HCEC 1CT (cell line): ENCODE measurements at regions not wholly inside any gene's neighbourhood (a gene's known extent, or its start where the extent isn't known, plus 50 kb on each side); places are given as distances from the start of the nearest gene placed in this dataset.
"Not testable (repeated sequence)": the region's sequence is repeated elsewhere in the genome, so short reads cannot be mapped to it uniquely, and the experiment has no call there.

Experiments
- DNase-seq: peaks from one replicate; pipeline ENCODE4 v3.0.0-alpha.2; 2017

DNA sequence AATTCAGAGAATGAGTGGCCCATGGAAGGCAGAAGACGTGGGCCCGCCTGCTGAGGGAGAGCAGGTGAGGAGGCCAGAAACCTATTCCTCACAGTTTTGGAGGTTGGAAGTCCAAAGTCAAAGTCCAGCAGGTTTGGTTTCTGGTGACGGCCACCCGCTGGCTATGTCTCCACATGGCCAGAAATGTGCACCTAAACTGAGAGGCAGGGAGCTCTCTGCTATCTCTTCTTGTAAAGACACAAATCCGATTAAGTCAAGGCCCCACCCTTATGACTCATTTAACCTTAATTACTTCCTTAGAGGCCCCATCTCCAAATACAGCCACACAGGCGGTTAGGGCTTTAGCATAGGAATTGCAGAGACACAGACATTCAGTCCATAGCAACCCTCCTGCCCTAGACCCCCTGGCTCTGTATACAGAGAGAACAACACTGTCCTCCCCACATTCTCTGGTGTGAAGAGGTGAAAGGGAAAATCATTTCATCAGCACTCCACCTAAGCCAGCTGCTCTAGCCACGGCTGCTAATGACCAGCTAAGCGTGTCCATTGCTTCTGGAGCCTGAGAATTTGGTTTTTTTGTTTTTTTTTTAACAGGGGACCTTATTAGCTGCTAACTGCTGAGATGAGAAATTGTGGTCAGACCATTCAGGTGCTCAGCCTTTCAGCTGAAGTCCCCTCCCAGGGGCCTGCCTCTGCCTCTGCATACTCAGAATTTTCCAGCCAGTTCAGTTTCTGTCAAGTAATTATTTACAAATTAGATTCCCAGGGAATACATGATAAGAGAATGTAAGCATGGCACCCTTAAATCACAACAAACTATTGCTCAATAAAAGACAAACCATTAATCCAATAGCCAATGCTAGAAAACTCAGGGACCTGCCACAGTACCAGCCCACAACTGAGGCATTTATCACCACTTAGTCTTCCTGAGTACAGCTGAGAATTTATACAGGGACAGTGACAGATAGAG lies 368.7 kb upstream of the ID2 start:
- no peak for DNase-seq

DNA sequence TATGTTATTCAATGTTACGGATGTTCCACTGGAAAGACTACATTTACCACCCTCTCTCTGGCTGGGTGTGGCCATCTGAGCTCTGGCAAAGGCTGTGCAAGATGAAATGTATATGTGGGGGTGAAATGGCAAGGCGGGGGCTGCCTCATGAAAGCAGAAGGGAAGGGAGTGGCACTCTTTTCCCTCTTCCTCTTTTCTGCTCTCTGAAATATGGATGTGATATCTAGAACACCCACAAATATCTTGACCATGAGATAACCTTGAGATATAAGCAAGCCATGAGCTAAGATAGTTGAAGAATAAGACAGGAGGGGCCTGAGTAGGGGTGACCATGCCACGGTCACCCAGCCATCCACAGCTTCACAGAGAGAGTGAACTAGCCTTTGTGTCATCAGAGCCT lies 367.8 kb upstream of the ID2 start:
- no peak for DNase-seq

DNA sequence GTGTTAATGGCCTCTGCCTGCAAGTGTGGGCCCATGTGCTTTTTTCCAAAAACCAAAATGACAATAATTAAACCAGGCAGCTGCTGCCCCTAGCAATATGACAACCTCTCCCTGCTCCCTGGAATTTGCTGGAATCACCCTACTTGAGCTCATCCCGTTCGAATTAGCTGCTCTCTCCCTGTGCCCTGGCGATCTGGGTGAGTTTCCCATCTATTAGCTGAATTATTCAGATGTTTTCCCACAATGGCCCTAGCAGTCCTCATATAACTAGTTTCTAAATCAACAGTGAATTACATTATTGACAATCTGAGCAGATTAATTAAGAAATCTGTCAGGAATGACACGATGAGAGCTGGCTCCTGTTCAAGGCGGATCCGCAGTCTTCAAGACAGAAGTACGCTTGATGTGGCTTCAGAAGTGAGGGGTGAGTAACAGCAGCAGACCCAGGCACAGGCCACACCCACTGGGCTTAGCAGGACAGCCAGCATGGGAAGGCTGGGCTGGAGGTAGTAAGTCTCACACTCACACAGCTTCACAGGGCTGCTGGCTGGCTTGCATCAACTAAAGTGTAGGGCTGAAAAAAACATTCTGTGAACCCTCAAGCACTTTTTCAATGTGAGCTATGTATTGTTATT lies 366.2 kb upstream of the ID2 start:
- no peak for DNase-seq

DNA sequence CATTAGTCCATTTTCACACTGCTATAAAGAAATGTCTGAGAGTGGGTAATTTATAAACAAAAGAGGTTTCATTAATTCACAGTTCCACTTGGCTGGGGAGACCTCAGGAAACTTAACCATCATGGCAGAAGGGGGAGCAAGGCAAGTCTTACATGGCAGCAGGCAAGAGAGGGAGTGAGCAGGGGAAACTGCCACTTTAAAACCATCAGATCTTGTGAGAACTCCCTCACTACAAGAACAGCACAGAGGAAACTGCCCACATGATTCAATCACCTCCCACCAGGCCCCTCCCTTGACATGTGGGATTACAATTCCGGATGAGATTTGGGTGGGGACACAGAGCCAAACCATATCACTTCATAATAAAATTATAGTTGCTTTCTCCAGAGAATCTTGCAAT lies 365.5 kb upstream of the ID2 start:
- no peak for DNase-seq

DNA sequence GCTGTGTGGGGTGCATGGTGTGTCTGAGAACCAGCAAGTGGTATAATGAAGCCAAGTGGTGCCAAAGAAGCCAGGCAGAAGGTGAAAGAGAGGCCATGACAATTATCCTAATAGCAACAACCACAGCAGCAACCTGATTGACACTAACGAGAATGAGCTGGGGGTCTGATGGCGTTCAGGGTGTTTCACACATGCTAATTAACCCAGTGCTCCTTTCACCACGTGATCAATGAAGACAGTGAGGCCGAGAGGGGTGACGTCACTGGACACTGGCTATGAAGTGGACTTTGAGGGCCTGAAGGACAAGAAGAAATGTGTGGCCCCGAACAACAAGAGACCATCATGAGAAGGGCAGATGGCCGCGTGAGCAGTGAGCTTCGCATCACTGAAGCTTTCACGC lies 364.4 kb upstream of the ID2 start:
- no peak for DNase-seq

DNA sequence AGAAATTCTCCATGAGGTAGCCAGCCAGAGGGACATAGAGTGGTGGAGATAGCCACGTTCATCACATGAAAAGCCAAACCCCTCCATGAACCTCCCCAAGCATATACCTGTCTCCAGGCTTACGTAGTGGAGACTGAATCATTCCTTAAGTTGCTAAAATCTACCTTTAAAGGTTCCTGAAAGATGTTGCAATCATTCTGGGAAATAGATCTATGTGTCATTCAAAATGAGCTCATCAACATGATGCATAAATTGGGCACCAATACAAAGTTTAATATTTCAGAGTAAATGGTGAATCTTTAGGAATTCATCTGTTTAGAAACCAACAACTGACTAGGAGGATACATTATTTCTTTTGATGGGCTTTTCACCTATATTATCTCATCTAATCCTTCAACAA lies 362.6 kb upstream of the ID2 start:
- no peak for DNase-seq

DNA sequence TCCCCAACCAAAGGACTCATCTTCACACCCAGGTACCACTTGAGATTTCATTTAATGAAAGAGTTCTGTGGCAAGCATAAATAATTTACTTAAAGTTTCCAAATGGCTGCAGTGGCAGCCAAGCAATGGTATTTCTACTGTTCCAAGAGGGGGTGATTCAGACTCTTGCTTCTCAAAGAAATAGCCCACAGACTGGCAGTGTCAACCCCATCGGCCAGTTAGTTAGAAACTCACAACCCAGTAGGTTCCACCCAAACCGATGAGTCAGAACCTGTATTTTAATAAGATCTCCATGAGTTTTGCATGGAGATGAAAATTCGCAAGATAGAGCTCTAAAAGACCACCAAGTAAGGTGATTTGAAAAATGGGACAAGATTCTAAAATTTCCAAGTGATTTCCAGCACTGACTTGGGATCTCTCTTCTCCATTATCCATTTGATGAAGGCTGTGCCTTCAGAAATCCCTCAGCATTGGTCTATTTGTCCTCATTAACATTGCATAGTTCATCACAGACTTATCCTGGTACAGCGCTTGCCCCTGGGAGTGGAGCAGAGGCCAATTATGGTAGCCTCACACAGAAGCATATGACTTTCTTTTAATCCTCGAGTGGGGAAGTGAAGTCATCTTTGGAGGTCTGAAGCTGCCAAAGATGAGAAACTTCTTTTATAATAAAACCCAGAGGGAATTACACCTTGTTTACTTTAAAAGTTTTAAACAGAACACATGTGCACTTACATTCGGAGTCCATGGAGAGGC lies 361.4 kb upstream of the ID2 start:
- DNase-seq: no peak

DNA sequence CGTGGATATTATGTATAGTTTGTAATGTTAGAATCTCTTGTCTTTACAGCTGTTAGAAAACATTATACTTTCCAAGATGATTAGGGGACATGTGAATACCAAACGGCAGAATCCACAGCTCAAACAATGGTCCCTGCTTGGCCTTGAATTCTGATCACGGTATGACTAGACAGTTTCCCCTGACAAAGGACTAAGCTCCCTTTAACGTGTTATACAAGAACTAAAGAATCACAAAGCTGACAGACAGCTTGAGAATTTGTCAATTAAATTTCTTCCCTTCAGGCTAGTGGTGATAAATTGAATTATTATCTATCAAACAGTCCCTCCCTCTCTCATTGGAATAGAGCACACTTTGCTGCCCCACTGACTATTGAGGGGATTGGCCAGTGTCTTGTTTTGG lies 359.2 kb upstream of the ID2 start:
- DNase-seq: no peak

DNA sequence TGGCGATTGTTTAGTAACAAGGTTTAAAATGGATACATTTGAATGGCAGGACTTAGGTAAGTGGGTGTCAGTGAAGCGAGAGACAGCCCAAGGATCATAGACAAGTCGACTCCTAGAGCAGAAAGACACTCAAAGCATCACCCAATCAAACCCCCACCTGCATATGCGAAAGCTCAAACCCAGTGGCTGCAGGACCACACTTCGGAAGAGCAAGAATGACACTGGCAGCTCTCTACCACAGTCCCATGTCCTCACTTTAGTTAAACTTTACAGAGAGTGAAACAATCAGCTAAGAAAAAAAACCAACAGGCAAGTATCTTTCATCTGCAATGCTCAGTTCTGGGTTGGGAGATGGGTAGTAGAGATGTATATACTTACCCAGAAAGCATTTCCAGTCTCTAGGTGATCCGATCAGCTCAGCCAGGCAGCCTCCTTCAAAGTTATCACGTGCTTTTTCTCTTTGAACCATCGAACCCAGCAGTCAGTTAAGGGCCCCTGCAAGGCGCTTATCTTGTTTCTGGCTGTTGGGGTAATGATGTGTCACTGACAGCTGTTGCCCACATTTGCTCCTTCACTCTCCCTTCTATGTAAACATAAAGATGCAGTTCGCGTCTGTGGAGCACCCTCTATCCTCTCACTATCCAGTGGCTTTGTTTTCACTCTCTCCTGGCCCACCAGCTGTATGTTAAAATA lies 357.5 kb upstream of the ID2 start:
- no peak for DNase-seq

DNA sequence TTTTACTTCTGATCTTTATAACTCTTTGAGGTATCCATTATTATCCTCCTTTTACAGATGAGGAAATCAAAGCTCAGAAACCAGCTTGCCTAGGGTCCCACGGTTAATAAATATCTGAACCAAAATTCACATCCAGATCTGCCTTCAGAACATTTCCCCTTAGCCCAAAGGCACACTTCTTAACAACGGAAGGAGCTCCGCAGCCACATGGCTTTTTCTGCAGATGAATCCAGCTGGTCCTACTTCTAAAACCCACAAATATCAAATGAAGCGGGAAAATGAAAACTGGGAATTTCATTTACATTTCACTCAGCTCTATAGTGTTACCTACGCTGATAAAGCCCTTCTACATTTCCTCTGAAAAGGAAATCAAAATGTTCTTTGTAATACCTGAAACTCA lies 357.0 kb upstream of the ID2 start:
- no peak for DNase-seq

DNA sequence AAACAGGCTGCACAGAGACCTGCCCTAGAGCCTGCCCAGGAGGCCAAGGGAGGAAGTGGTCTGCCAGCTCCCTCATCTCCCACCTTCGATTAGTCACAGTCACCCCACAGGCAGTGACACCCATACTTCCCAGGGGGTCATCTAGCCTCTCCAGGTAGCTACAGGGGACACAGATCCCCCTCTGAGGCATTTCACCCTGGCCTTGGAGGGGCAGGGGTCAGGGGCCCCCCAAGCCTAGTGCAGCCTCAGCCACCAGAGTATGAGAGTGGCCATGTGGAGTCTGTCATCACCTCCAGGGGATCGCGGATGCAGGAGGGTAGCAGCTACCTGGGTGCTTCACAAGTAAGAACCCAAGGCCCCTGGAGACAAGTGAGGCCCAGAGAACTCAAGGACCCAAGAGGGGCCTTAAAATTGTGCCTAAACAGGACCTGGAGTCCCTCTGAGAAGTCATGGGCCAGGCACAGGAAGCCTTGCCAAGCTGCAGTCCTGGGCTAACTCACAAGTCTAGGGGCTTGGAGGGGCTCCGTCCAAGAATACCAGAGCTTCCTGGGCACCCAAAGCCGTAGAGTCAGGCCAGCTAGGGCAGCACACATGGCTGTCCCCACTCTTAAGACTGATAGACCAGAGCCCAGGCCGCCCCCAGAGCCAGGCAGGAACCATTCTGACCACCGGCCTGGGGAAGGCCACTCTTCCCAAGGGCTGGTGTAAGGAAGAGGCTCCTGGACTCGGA lies 354.3 kb upstream of the ID2 start:
- no peak for DNase-seq

DNA sequence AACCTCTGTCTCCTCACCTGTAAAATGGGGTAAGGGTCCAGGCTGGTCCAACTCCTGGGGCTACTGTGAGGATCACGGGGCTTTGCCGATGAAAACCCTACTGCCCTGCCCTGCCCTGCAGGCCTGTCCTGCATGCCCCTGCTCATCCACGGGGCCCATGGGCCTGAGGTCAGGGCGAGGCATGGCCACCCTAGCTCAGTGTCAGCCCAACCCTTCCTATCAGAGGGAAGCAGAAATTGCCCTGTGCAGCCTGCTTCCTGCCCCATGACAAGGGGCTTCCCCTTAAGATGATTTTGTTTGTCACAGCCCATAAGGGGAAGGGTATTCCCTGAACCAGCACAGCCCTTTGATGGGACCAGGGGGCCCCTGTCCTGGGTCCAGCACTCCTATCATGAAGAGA lies 353.6 kb upstream of the ID2 start:
- no peak for DNase-seq

DNA sequence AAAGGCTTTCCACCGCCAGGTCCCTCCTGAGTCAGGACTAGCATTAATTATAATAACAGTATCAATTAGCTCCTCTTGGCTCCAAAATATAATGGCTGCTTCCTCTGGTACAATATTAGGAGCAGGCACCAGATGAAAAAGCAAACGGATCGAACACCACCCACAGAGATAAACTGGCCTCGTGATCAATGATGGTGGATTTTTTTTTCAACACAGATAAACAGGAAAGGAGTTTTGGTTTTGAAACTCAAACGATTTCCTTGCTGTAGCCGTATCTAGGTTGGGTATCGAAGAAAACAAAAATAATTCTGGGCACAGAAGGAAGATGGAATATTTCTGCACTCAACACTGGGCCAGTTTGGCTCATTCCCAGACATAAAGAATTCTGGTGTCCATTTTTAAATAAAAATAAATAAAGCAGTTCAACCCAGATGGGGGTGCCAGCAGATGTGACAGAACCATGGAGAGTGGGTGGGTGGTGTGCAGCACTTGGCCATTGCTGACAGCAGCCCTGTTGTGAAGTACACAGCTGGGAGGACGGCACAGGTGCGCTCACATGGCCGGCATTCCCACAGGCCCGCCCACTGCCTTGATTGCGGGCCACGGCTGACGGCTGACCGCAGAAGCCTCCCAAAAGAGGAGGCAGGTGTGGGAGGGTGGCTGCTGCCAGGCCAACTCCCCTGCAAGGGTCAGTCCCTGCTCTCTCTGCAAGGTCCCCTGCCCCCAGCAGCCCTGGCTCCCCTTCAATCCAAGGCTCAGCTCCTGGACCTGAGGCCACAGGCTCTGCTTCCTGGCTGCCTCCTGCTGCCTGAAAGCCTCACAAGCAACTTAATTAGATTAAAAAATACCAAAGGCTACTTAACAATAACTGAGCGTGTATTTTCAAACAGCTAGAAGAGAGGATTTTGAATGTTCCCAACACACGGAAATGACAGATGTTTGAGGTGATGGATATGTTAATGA lies 351.9 kb upstream of the ID2 start:
- no peak for DNase-seq

DNA sequence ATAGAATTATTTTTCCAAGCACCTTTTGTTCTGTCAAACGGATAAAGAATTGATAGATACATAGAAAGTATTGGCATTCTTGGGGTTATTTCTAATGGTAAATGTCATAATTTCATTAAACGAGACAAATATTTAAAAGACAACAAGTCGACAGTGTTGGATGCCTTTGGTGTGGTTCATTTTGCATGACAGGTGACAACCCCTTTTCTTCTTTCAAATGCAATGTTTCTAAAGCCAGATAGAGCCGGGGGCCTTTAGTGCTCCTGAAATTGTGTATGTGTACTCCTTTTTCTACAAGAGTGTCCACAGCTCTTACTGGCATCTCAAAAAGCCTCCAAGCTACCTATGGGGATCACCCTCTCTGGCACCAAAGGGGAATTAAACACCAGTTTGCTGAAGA lies 350.8 kb upstream of the ID2 start:
- no peak for DNase-seq

DNA sequence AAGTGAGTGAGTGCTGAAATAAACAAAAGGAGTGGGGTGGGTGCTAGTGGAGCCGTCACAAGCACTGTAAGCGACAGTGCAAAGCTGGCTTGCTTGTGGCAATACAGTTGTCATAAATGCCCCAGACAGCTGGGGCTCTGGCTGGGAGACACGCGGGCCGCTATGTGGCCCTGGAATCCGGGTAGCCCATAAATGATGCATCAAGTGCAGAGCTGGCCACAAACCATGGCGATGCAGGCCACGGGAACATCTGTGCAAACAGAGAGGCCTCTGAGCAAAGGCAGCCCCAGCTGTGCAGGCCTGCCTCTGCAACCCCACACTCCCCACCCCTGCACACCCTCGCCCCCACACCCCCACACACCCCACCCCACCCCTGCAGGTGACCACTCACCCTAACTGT lies 349.2 kb upstream of the ID2 start:
- DNase-seq: no peak

DNA sequence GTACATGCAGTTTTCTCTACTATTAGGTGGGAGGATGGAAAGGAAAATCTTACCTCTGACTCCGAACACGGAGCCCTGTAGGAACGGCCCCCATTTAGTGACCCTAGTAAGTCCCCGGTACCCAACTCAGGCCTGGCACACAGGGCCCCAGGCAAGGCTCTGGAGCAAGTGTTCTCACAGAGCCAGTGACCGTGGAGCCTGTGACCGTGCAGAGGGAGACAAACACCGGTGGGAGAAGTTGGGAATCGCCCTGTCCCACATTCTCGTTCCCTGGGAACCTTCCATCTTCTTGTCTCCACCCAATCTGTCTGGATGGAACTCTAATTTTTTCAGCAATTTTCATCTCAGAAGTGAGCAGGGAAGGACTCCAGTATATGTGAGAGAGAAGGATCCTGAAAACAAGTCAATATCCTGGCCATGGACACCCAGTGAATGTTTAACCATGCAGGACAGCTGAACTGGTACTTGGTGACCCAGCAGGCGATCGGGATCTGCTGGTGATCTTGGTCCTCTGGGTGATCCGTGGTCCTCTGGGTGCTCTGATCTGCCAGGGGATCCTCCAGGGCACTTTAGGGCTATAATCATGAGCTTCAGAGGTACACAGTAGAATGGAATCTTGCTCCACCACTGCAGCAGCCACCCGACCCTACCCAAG lies 348.6 kb upstream of the ID2 start:
- no peak for DNase-seq

DNA sequence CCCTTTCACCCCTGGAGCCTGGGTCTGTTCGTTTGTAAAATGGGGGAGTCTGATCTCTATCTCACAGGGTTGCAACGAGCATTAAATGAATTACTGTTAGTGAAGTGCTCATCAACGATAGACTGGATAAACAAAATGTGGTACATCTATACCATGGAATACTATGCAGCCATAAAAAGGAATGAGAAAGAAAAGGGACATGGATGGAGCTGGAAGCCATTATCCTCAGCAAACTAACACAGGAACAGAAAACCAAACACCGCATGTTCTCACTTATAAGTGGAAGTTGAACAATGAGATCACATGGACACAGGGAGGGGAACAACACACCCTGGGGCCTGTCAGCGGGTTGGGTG lies 348.0 kb upstream of the ID2 start:
- DNase-seq: not testable (repeated sequence)

DNA sequence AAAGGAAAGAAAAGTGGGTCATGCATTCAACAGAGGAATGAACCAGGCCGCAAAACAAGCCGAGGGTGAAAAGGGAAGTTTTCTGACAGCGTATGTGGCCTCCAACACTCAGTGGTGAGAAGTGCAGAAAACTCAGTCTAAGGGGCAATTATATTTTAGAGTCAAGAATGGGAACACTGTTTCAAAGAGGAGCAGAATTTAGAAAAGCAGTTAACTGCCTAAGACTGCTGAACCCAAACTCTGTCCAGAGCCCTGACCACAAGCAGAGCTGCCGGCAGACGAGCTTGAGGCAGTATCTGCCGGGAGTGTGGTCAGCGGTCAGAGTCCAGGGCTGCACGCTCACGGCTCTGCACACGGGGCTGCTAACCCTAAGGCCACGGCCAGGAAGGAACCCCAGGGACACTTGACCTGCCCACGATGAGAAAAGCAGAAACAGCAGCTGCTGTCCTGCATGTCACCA lies 347.0 kb upstream of the ID2 start:
- DNase-seq: no peak

DNA sequence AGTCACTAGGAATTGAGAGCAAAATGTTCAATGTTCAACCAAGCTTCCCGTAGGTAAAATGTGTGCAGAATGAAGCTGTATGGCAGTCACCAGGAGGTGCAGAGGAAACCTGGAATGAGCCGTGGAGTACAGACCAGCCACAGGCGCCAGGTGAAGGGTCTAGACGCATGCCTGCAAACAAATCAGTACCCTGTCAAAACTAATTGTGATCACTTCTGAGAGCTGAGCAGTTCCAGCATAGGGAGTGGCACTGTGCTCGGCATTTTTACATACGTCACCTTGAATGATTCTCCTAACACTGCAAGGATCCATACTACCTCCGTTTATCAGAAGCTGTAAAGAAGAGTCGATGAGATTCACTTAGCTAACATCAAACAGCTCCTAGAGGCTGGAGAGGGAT lies 346.1 kb upstream of the ID2 start:
- no peak for DNase-seq

DNA sequence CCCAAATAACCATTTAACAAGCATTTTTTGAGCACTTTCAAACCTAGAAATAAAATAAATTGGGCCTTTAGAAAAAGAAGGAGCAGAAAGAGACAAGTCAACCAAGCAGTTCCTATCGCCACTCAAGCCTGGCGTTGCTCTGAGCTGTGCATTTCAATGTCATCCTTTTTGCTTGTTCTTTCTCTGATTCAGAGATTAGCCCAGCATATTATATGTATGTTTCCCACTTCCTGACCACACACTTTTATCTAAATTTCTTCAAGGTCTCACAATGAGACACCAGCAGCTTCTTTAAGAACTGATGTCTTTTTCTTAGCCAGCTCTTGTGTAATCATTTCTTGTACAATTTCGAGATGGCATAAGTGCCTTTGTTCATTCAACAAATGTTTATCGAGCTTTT lies 344.5 kb upstream of the ID2 start:
- no peak for DNase-seq

DNA sequence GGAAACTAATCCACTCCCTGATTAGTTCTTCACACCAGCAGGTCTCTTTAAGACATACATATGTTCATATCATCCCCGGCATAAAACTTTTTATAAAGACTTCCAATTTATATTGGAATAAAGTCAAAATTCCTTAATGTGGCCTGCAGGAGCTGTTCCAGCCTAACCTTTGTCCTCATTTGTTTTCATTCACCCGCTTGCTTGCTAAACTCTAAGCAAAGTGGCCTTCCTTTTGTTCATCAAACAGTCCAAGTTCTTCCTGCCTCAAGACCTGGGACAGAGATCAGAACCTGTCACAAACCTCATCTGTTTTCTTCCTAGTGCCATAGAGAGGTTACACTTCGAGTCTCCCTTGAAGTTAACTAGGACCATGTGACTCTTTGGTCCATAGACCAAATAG lies 339.4 kb upstream of the ID2 start:
- no peak for DNase-seq
